ENCODE measurements at regions not wholly inside any gene's neighbourhood (a gene's known extent, or its start where the extent isn't known, plus 50 kb on each side); places are given as distances from the start of the nearest gene placed in this dataset.

GRCh38 chr3:65026151-65026550 lies 338.4 kb upstream of the ADAMTS9 start:
- no peaks in the 10 kb centered on the region for H3K9me3 Mint-ChIP-seq
- no peak overlapping the region for H3K27ac Mint-ChIP-seq
- no peaks in the 10 kb centered on the region for H3K36me3 Mint-ChIP-seq (ENCODE audit: low read depth)
- Histone ChIP-seq H3K27me3 (ENCODE audit: control insufficient read depth, insufficient read depth, low read length, poor library complexity, severe bottlenecking) (no peaks in the 10 kb centered on the region), H3K9ac (ENCODE audit: extremely low read depth, low read length, poor library complexity, severe bottlenecking) (no peak overlapping the region), H3K9me3 (ENCODE audit: control insufficient read depth, low read length) (no peaks in the 10 kb centered on the region), H3K27ac (ENCODE audit: low read depth, low read length) (no peak overlapping the region), H3K4me1 (ENCODE audit: control insufficient read depth, insufficient read depth, low read length) (no peaks in the 10 kb centered on the region), H3K36me3 (ENCODE audit: control insufficient read depth, insufficient read depth, low read length) (no peaks in the 10 kb centered on the region), H3K4me3 (ENCODE audit: low read length) (no peak overlapping the region)
- H3K4me1 Mint-ChIP-seq: peaks cover 7% of the 10 kb centered on the region
- peak; percentile 60 for DNase-seq
- WGBS, 2 experiments (ENCODE audit: insufficient coverage in 1 of 2, insufficient read length in 1 of 2): 84 to 94% methylated on average over 5 to 9 of the region's 9 CpGs
- peak; percentile 32 for TF ChIP-seq CTCF (conservative IDR thresholded peaks at IDR 0.05)
- no peak overlapping the region for H3K4me3 Mint-ChIP-seq
- H3K27me3 Mint-ChIP-seq (ENCODE audit: insufficient read depth): no peaks in the 10 kb centered on the region

GRCh38 chr3:65024148-65024547 lies 336.3 kb upstream of the ADAMTS9 start:
- Mint-ChIP-seq H3K4me3 (no peak overlapping the region), H3K4me1 (peaks cover 21% of the 10 kb centered on the region), H3K9me3 (no peaks in the 10 kb centered on the region), H3K36me3 (ENCODE audit: low read depth) (no peaks in the 10 kb centered on the region), H3K27ac (no peak overlapping the region), H3K27me3 (ENCODE audit: insufficient read depth) (no peaks in the 10 kb centered on the region)
- no peak overlapping the region for H3K9ac ChIP-seq (ENCODE audit: extremely low read depth, low read length, poor library complexity, severe bottlenecking)
- no peak overlapping the region for H3K27ac ChIP-seq (ENCODE audit: low read depth, low read length)
- peaks cover 9% of the 10 kb centered on the region for H3K4me1 ChIP-seq (ENCODE audit: control insufficient read depth, insufficient read depth, low read length)
- peak; percentile 74 for DNase-seq
- 91 to 92% methylated on average over 6 to 7 of the region's 7 CpGs for WGBS, 2 experiments (ENCODE audit: insufficient coverage in 1 of 2, insufficient read length in 1 of 2)
- no peaks in the 10 kb centered on the region for H3K27me3 ChIP-seq (ENCODE audit: control insufficient read depth, insufficient read depth, low read length, poor library complexity, severe bottlenecking)
- H3K9me3 ChIP-seq (ENCODE audit: control insufficient read depth, low read length): no peaks in the 10 kb centered on the region
- no peak overlapping the region for H3K4me3 ChIP-seq (ENCODE audit: low read length)
- H3K36me3 ChIP-seq (ENCODE audit: control insufficient read depth, insufficient read depth, low read length): no peaks in the 10 kb centered on the region
- peak; percentile 67 for TF ChIP-seq CTCF (conservative IDR thresholded peaks at IDR 0.05)

GRCh38 chr3:65020281-65021160 lies 332.7 kb upstream of the ADAMTS9 start:
- Histone ChIP-seq H3K9me3 (ENCODE audit: control insufficient read depth, low read length) (no peaks in the 10 kb centered on the region), H3K4me1 (ENCODE audit: control insufficient read depth, insufficient read depth, low read length) (peaks cover 13% of the 10 kb centered on the region), H3K36me3 (ENCODE audit: control insufficient read depth, insufficient read depth, low read length) (no peaks in the 10 kb centered on the region), H3K27me3 (ENCODE audit: control insufficient read depth, insufficient read depth, low read length, poor library complexity, severe bottlenecking) (no peaks in the 10 kb centered on the region), H3K4me3 (ENCODE audit: low read length) (no peak overlapping the region), H3K27ac (ENCODE audit: low read depth, low read length) (peak overlapping the region; percentile 12), H3K9ac (ENCODE audit: extremely low read depth, low read length, poor library complexity, severe bottlenecking) (no peak overlapping the region)
- Mint-ChIP-seq H3K27me3 (ENCODE audit: insufficient read depth) (no peaks in the 10 kb centered on the region), H3K27ac (peak overlapping the region; percentile 25), H3K4me3 (no peak overlapping the region), H3K36me3 (ENCODE audit: low read depth) (no peaks in the 10 kb centered on the region), H3K9me3 (no peaks in the 10 kb centered on the region), H3K4me1 (peaks cover 39% of the 10 kb centered on the region)
- DNase-seq: no peak
- no peak for TF ChIP-seq CTCF (conservative IDR thresholded peaks at IDR 0.05)
- WGBS, 2 experiments (ENCODE audit: insufficient coverage in 1 of 2, insufficient read length in 1 of 2): 88 to 97% methylated on average over 4 to 5 of the region's 5 CpGs

Data from endodermal cell (in vitro differentiated cells).